Adrenal gland (tissue), 5 donors: ENCODE measurements at regions not wholly inside any gene's neighbourhood (a gene's known extent, or its start where the extent isn't known, plus 50 kb on each side); places are given as distances from the start of the nearest gene placed in this dataset.

ENCODE experiments used
- CTCF ChIP-seq, 6 experiments: fragments of 450-650 bp in 4 of 6; fragments of 200-600 bp in 2 of 6; sonication (generic) in 1 of 6; IDR thresholded peaks; 1 replicate in 5 of 6; 2 replicates in 1 of 6; pipeline versions ENCODE4 v1.5.1 to v1.8.0; 2016 to 2021; ENCODE audit warnings: antibody characterized with exemption in 6 of 6, mild to moderate bottlenecking in 2 of 6, moderate library complexity in 1 of 6
- POLR2A ChIP-seq, 2 donors: fragments of 450-650 bp; IDR thresholded peaks; one replicate each; pipeline ENCODE4 v1.6.1; 2017; ENCODE audit warnings: antibody characterized with exemption in 2 of 2, mild to moderate bottlenecking in 2 of 2, moderate library complexity in 1 of 2
- donor health status: DM: no; HTN: no; CAD: no.

GRCh38 chr12:114287821-114288525 lies 118.0 kb downstream of the TBX5 start:
- TF ChIP-seq POLR2A (IDR thresholded peaks at IDR 0.05) = no peak
- TF ChIP-seq CTCF (IDR thresholded peaks at IDR 0.05) = no peak
